GM19372 (cell line): ENCODE measurements at regions not wholly inside any gene's neighbourhood (a gene's known extent, or its start where the extent isn't known, plus 50 kb on each side); places are given as distances from the start of the nearest gene placed in this dataset.
"Not testable (repeated sequence)": the region's sequence is repeated elsewhere in the genome, so short reads cannot be mapped to it uniquely, and the experiment has no call there.

Experiments used
- ATAC-seq: cut with Tn5 transposase; IDR thresholded peaks from one replicate; pipeline ENCODE4 v1.9.1; 2021; ENCODE audit warnings: mild to moderate bottlenecking, low read depth, moderate library complexity; ENCODE audit not compliant: unreplicated experiment

DNA sequence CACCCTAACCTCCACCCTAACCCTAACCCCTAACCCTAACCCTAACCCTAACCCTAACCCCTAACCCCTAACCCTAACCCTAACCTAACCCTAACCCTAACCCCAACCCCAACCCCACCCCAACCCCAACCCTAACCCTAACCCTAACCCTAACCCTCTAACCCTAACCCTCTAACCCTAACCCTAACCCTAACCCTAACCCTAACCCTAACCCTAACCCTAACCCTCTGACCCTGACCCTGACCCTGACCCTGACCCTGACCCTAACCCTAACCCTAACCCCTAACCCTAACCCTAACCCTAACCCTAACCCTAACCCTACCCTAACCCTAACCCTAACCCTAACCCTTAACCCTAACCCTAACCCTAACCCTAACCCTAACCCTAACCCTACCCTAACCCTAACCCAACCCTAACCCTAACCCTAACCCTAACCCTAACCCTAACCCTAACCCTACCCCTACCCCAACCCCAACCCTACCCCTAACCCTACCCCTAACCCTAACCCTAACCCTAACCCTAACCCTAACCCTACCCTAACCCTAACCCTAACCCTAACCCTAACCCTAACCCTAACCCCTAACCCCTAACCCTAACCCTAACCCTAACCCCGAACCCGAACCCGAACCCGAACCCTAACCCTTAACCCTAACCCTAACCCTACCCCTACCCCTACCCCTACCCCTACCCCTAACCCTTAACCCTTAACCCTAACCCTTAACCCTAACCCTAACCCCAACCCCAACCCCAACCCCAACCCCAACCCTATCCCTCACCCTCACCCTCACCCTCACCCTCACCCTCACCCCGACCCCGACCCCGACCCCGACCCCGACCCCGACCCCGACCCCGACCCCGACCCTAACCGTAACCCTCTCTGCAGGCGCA, 186.2 kb upstream of the CHL1 start:
- not testable (repeated sequence) for ATAC-seq

DNA sequence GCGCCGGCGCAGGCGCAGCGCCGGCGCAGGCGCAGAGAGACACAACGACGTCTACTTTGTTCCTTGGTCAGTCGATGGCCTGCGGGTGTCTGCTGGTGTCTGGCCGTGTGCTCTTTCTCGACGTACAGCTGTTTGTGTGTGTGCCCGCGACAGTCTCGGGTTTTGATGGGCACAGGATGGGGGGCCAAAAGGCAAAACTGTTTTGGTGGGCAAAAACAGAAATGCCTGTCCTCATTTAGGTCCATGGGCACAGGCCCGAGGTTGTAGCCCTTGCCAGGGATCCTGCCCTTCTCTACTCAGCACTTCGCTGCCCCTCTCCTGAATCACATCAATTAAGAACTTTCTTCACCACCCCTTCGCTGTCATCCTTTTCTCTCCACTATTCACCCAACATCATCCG, 184.8 kb upstream of the CHL1 start:
- no peak for ATAC-seq

DNA sequence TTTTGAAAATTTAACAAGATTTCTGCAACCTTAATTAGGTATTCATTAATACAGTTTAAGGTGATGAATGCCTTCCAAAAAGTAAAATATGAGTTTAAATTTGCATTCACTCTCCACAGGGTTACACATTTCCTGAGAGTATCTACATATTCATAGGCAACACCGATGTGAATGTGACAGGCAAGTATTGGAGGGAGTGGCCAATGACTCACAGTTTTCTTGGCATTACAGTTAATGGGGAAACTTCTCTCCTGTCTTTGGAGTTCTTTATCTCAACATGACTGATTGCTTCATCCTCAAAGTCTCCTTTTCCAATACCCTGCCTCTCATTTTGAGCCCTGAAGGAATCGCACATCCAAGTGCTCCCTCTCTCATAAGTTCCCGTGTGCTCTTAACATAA, 181.9 kb upstream of the CHL1 start:
- ATAC-seq = no peak

DNA sequence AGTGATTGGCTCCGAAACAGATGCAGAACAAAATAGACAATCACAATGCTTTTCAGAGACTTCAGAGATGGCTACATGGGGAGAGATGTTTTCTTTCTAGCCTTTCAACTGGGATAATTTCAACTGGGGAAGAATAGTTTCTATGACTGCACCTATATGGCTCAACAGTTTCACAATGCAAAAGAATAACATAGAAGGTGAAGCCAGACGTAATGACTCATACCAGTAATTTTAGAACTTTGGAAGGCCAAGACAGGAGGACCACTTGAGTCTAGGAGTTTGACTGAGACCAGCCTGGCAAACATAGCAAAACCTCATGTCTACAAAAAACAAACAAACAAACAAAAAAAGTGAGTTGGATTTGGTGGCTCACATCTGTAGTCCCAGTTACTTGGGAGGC, 180.2 kb upstream of the CHL1 start:
- ATAC-seq = no peak

DNA sequence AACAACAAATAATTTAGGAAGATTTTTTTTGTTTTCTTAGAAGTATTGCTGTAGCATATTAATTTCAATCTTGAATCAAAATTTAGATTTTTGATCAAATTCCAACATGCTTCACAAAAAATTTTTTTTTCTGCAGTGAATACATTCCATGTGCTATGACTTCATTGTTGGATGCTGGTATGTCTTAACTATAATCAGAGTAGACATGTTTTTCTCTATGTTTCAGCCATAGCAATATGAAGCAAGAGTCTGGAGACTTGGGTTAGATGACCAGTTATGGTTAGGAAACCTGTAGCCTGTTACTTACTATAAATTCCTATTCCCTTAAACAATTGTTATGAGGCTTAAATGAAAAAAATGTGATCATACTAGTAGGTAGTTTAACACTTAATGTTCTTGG, 176.1 kb upstream of the CHL1 start:
- ATAC-seq = no peak

DNA sequence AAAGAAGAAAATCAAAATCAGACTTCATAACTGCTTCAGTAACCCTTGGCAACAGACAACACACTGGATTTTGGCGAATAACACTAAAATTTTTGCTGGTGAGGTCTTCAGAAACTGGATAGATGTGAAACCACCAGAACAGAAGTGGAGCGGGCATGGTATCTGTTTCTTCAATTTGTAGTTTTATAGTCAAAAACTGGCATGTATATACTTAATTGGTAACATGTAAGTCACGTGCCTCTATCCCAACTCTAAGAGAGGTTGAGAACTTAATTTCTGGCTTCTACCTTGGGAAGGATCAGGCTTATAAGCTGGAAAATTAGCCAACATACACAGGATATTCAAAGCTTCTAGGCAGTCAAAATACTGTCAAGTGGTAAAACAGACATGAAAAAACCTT, 172.6 kb upstream of the CHL1 start:
- ATAC-seq = no peak

DNA sequence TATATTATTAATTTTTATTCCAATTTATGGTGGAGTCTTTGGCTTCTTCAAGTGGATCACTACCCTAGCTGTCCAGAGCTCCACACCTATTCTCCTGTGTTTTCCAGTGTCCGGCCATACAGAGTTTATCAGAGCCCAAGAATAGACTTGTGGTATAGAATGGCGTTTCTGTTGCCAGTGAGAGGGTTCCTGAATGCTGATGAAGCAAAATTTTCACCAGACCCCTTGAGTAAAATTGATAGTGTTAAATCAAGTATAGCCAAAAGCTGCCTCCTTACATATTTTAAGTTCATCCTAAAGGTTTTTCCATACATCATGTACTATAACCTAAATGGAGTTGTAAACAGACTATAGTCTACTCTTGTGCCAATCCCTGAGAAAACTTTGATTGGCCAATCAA, 171.5 kb upstream of the CHL1 start:
- ATAC-seq = no peak

DNA sequence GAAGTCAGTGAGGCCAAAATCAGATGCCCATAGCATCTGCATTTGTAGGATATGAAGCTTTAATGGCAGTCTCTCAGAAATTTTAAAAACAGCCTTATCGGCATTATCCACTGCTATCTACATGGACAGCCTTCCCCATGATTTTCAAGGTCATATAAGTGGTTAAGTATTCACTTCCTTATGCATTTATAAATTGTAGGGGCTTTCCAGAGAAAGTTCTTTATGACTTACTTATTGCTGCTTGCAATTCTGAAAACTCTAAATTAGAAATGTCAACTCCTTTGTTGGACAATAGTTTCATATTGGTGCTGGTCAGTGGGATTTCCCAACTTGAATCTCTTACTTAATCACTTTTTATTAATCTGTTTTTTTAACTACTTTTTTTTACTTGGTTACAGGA, 160.6 kb upstream of the CHL1 start:
- not testable (repeated sequence) for ATAC-seq

DNA sequence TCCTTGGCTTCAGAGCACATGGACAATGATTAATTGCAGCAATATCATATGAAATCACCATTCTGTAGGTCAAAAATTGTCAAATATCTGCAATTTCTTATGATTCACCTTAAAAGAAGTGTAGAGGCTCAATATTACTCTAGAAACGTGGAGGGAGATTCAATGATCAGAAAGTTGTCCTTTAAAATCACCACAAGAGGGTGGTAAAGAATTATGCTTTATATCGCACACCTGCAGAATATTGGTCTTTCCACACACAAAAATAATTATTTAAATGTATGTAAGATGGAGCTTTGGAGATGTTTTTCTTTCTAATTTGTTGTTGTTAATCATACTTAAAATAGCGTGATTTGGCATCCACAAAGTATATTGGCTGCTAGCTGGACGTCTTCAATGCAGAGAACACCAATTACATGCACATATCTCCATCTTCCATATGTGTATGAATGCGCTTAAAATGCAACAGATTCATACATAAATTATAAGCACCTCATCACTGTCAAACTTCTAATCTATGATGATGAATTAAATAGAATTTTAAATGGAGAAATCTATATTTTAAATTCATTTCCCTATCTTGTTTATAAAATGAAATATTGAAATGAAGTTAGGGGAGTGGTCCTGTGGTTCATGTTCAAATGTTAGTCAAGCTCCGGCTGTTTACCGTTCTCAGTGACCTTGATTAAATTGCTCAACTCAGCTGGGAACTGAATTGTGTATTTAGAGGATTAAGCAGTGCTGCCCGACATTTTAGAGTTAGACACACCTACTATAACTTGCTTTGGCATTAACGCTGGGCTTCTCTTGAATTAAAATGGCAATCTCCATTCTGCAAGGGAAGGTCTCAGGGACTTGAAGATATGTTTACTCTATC, 153.5 kb upstream of the CHL1 start:
- not testable (repeated sequence) for ATAC-seq

DNA sequence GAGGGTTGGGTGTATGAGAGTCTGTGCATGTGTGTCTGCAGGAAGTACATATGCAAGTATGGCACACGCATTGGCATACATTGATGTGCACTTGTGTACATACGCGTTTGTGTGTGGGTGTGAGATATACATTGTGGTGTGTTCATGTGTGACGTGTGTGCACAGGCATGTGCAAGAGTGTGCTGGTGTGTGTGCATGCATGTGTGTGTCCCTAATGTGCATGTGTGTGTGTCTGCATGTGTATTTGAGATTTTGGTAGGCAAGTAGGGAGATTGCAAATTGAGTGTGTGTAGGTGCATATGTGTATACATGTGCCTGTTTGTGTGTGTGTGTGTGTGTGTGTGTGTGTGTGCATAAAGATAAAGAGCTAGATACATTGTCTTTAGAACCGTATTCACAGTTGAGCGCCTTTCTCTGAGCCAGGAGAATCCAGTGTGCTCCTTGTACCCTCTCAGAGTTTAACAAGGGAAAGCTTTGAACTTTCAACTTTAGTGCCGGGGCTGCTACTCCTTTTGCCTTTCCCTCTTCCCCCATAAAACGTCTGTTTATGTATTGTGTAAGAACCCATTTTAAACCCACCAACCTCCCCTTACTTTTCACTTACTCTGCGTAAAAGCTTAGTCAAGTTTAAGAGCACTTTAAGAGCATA, 152.4 kb upstream of the CHL1 start:
- ATAC-seq = no peak

DNA sequence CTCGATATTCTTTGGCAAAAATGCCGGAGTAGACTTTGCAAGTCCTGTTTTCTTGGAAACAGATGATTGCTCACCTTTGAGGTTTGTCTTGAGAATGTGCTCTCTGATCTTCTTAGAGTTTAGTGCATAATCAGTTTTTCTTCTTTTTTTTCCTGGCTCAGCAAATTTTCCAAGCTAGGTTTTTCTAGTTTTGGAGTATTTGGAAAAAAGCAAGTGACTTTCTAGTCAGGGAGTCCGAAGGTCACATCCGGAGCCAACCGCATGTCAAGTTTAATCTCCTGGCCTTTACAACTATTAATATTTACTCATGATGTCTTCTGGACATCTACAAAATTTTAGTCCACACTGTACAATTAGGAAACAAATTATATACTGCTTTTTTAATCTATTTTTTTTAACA, 151.6 kb upstream of the CHL1 start:
- not testable (repeated sequence) for ATAC-seq

DNA sequence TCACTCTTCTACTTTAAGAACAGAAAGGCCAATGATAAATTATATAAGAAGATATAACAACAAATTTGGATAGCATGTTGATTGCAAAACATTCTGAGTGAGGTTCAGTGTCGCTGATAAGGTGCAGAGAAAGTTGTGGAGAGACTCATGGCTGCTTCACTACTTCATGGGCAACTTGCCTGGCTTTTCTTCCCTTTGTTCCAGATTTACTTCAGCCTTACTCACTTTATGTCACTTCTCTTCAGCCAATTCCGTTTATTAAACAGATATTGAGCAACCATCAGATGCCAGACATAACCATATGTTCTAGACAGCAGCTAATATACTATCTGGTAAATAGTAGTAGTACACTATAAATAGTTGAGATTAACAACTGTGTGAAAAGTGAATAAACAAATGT, 150.0 kb upstream of the CHL1 start:
- no peak for ATAC-seq

DNA sequence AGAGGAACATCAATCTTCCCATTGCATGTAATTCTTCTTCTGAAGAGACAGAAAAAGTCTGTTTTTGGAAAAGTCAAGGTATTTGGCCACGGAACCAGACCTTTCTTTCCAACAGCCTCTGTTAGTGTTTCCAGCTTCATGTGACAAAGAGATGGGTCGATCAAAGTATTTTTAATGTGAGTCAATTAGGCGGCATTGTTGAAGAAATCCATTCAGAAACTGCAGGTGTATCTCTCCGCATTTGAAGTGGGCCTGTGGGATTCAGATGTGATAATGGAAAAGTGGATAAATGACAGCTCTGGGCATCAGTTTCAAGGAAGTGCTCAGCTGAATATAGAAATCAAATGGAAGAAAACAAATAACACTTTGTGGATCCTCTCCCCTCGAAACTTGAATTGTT, 143.1 kb upstream of the CHL1 start:
- not testable (repeated sequence) for ATAC-seq

DNA sequence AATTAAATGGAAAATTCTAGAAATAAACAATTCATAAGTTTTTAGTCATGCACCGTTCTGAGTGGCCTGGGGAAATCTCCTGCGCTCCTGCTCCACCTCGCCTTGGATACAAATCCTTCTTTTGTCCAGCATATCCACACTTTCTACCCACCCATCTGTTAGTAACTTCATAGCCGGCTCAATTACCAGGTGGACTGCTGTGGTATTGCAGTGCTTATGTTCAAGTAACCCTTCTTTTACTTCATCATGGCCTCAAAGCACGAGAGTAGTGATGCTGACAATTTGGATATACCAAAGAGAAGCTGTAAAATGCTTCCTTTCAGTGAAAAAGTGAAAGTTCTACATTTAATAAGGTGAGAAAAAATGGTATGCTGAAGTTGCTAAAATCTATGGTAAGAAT, 142.3 kb upstream of the CHL1 start:
- ATAC-seq = no peak

DNA sequence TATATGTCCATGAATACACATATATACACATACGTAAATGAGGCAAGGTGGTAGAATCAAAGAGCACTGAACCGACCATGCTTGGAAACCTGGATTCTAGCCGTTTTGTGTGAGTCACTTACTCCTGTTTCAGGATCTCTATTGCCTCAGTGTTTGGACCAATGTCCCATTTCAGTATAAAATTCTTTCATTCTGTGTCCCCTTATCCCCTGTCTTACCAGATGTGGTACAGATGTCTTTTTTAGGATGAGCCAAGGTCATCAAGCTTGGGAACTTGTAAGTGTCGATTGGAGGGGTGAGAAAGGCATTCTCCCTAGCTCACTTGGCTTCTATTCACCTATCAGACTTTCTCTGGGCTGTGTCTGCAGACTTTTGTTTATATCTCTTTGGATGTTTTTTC, 139.9 kb upstream of the CHL1 start:
- no peak for ATAC-seq

DNA sequence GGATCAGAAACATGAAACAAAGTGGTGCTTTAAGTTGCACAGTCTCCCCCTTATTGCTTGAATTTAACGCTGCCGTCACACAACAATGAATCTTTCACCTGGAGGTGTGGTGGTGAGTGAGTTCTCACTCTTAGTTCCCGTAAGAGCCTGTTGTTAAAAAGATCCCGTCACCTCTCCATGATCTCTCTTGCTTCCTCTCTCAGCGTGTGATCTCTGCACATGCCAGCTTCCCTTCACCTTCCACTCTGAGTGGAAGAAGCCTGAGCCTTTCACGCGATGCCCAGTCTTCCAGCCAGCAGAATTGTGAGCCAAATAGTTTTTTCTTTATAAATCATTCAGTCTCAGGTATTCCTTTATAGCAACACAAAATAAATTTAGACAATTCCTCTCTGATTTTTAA, 136.7 kb upstream of the CHL1 start:
- no peak for ATAC-seq

DNA sequence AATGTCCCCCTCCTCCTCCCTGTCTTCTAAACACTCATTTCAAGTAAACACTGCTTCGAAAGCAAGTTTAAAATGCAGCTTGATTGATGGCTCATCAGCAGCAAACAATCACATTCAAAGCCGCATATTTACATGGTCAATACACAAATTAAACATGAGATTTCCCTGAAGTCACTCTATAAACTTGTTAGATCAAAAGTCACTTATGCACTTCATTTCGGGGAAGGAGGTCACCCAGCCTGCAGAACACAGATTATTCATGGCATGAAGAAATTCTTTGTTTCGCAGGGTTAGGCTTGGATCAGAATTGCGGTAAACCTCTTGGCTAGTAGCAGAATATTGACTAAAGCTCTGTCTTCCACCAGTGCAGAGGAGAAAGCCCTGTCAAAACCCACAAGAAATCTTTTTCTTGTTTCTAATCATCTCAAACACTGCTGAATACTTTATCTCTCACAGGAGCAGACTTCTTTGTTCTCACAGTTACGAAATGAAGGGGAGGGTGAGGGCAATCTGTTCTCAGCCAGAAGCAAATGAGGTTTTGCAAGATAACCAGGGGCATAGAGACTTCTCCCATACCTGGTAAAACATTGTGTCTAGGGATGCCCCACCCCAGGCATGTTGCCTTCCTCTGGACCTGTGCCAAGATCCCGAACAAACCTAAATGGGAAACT, 133.3 kb upstream of the CHL1 start:
- ATAC-seq = no peak

DNA sequence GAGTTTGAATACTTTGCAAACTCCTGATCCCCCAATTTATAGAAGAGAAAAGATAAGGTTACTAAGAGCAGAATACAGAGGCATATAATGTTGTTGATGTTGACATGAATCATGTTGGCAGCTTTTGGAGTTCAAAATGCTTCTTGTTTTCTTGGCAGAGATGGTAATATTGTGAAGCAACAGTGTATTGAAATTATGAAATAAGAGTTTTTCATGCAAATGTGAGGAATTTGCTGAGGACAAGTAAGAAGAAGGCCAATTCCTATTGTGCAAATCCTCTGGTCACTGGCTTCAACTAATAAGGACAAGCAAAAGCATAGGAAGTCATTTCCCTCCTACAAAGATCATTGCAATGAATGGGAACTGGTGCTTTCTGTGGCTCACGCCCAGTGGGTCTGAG, 126.9 kb upstream of the CHL1 start:
- no peak for ATAC-seq

DNA sequence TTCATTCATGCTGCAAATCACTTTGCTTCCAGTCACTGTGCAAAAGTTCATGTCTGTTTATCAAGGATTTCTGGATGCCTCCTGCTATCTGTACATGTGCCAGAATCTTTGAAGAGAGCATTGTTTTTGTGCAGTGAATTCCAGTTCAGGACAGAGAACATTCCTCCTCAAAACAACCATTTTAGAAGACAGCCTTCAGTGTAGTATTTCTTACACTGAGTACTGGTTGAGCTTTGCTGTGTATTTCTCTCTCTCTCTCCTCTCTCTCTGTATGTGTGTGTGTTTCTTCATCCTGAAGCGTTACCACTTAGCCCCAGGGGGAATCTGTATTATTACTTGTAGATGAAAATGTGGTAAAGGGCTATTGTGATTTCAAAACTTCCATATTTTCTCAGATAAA, 123.8 kb upstream of the CHL1 start:
- no peak for ATAC-seq

DNA sequence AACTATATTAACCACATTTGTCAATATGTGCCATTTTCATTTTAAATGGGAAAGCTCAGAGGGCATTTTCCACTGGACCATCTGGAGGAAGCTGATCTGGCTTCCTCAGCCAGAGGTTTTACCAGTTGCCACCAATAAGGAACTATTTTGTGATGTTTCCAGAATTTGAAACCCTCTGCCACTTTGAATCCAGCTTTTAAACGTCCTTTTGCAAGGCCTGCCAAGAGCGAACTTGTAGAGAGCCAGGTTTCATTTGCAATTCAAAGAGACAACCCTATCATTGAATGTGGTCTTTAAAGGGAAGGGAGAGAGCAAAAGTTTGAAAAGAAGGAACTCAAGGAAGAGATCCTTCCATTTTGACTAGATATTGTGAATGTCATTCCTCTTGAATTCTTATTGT, 123.3 kb upstream of the CHL1 start:
- no peak for ATAC-seq
